Calu3 (cell line): ENCODE measurements at regions not wholly inside any gene's neighbourhood (a gene's known extent, or its start where the extent isn't known, plus 50 kb on each side); places are given as distances from the start of the nearest gene placed in this dataset.

Experiments used
- BruUV-seq: library from RNA; stranded (reverse); fragments of 400-500 nt; replicated peaks from 2 replicates; lab custom pipeline; 2021; lab: Mats Ljungman, UMichigan
- CTCF ChIA-PET: fragments of 300-600 bp; sonication (Branson Sonifier 250); formaldehyde crosslinking; loops from one replicate; lab custom pipeline; 2022; ENCODE audit warnings: antibody characterized with exemption; lab: Charles Lee
- DNase-seq: peaks from one replicate; pipeline ENCODE4 v3.0.0; 2022
- H3K27ac Mint-ChIP-seq: one replicate; pipeline ENCODE4 v1.8.0; 2022; ENCODE audit warnings: mixed read lengths; ENCODE audit not compliant: unreplicated experiment
- H3K27me3 Mint-ChIP-seq: one replicate; pipeline ENCODE4 v1.8.0; 2022; ENCODE audit warnings: mixed read lengths; ENCODE audit not compliant: unreplicated experiment
- H3K36me3 Mint-ChIP-seq: one replicate; pipeline ENCODE4 v1.8.0; 2022; ENCODE audit warnings: mild to moderate bottlenecking, moderate library complexity, mixed read lengths; ENCODE audit not compliant: insufficient read depth, unreplicated experiment
- H3K4me1 Mint-ChIP-seq: one replicate; pipeline ENCODE4 v1.8.0; 2022; ENCODE audit warnings: mild to moderate bottlenecking, low read depth, mixed read lengths; ENCODE audit not compliant: unreplicated experiment
- H3K4me3 Mint-ChIP-seq: one replicate; pipeline ENCODE4 v1.8.0; 2022; ENCODE audit warnings: mild to moderate bottlenecking, low read depth, moderate library complexity, mixed read lengths; ENCODE audit not compliant: unreplicated experiment
- H3K9me3 Mint-ChIP-seq: one replicate; pipeline ENCODE4 v1.8.0; 2022; ENCODE audit warnings: low read depth, mixed read lengths; ENCODE audit not compliant: unreplicated experiment
- CTCF ChIP-seq: fragments of 200-600 bp; IDR thresholded peaks from one replicate; pipeline ENCODE4 v1.8.0; 2022; ENCODE audit warnings: antibody characterized with exemption; ENCODE audit not compliant: unreplicated experiment
- intact Hi-C: fragments of 100-400 bp; cut with micrococcal nuclease; formaldehyde crosslinking; loops from one replicate; pipeline ENCODE4 v1.10.0; 2022; ENCODE audit not compliant: unreplicated experiment

DNA sequence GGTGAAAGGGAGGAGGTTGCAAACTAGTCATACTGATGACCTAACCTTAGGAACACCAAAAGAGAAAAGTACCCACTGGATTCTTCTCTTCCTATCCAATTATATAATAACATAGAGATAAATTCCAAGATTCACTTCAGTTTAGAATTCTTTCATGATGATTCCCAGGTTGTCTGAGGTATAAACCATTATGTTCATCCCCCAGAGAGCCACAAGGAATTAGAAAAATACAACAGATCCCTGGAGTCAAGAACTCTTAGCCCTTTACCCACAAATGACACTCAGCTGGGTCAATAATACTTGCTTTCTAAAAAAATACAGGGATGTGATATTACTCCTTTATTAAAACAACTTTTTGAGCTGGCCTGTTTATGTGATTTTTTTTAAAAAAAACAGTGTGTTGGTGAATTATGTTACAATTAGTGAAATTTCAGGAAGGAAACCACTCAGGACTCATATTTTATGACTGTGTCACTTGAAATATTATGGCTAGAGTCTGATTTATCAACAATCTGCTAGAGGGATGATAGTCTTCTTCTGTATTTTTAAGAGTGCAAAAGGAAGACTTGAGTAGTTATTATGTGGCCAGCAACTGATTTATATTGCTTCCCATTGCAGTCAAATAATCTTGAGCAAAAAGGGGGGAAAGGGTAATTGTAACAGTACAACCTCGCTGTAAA, 338.2 kb downstream of the NFIB start:
- intact Hi-C loops, result no loop called here
- CTCF ChIA-PET, result no interaction called here
- no peaks in the 10 kb centered on the region for H3K27me3 Mint-ChIP-seq
- no TSS peak for BruUV-seq
- no peak for TF ChIP-seq CTCF
- no peaks in the 10 kb centered on the region for H3K36me3 Mint-ChIP-seq
- no peak overlapping the region for H3K4me3 Mint-ChIP-seq
- peaks cover 14% of the 10 kb centered on the region for H3K4me1 Mint-ChIP-seq
- H3K27ac Mint-ChIP-seq, result no peak overlapping the region
- no peaks in the 10 kb centered on the region for H3K9me3 Mint-ChIP-seq
- no peak for DNase-seq

GRCh38 chr9:13974891-13975290, 339.1 kb downstream of the NFIB start:
- Mint-ChIP-seq H3K4me3 (no peak overlapping the region), H3K4me1 (peaks cover 10% of the 10 kb centered on the region), H3K9me3 (no peaks in the 10 kb centered on the region), H3K27ac (no peak overlapping the region), H3K36me3 (no peaks in the 10 kb centered on the region), H3K27me3 (no peaks in the 10 kb centered on the region)
- DNase-seq, result no peak
- no TSS peak for BruUV-seq
- CTCF ChIA-PET, result no interaction called here
- intact Hi-C loops, result no loop called here
- no peak for TF ChIP-seq CTCF

DNA sequence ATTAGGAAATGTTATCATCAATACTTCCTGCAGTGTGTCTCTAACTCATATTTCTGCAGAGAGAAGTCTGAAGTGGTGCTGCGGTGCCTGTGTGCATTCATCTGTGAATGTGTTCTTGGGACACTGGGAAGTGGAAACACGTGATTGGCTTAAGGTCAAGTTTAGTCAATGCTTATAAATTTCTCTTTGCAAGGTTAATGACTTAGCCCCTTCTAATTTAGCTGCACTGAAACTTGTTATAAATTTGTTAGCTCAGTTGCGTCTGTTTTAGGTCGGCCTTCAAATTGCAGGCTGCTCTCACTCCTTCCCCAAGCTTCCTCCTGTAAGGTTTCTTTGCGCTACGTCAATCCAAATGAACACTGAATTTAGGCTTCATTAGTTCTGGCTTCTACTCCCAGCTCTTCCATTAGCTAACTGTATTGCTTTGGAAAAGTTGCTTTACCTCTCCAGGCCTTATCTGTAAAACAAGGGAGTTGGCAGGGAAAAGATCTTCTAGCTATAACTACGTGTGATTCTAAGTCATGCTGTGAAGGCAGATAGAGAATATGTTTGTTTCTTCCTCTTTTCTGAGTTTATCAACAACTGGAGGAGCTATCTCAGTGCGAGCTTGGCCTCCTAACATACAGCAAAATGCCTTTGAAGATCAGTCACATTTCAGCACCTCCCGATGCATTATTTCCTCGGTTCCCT, 341.8 kb downstream of the NFIB start:
- no peak for TF ChIP-seq CTCF
- Mint-ChIP-seq H3K9me3 (no peaks in the 10 kb centered on the region), H3K36me3 (no peaks in the 10 kb centered on the region), H3K4me3 (no peak overlapping the region), H3K4me1 (no peaks in the 10 kb centered on the region), H3K27ac (no peak overlapping the region), H3K27me3 (no peaks in the 10 kb centered on the region)
- no TSS peak for BruUV-seq
- CTCF ChIA-PET, result interaction anchor here (1.0 kb wide), 1 partner anchor 10 kb away, joined by 3 read pairs; no protein-coding TSS in a partner anchor
- no peak for DNase-seq
- intact Hi-C loops, result no loop called here

DNA sequence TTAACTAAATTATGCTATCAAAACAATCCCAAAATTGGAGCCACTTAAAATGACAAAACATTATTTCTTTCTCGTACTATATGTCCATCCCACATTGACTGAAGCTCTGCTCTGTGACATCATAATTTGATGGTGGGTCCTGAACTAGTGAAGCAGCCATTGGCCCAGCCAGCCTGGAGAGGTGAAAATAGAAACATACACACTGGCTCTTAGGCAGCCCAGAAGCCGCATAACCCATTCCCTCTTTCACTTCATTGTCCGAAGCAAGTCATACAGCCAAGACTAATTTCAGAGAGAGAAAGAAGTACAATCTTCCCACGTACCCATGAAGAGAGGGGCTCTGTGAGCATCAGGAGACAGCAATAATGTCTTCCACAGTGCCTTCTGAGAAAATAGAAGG, 342.5 kb downstream of the NFIB start:
- no peaks in the 10 kb centered on the region for H3K36me3 Mint-ChIP-seq
- no peak overlapping the region for H3K27ac Mint-ChIP-seq
- H3K9me3 Mint-ChIP-seq, result no peaks in the 10 kb centered on the region
- CTCF ChIA-PET, result no interaction called here
- no peak for TF ChIP-seq CTCF
- H3K27me3 Mint-ChIP-seq, result no peaks in the 10 kb centered on the region
- BruUV-seq, result no TSS peak
- no peak for DNase-seq
- no peaks in the 10 kb centered on the region for H3K4me1 Mint-ChIP-seq
- intact Hi-C loops, result no loop called here
- no peak overlapping the region for H3K4me3 Mint-ChIP-seq
